A549 (cell line): ENCODE measurements at regions not wholly inside any gene's neighbourhood (a gene's known extent, or its start where the extent isn't known, plus 50 kb on each side); places are given as distances from the start of the nearest gene placed in this dataset.
"Not testable (repeated sequence)": the region's sequence is repeated elsewhere in the genome, so short reads cannot be mapped to it uniquely, and the experiment has no call there.

Experiments used
- JUNB ChIP-seq: fragments of >200 bp; sonication (Bioruptor Twin); formaldehyde crosslinking; IDR thresholded peaks from 2 replicates; pipeline ENCODE4 v1.6.1; 2016
- MYC ChIP-seq: IDR thresholded peaks from 2 replicates; pipeline ENCODE4 v1.6.1; 2012; ENCODE audit warnings: mild to moderate bottlenecking, inconsistent platforms, low read length, improper control_type of control experiment, borderline replicate concordance
- NFE2L2 ChIP-seq: fragments of 150-350 bp; conservative IDR thresholded peaks from 2 replicates; pipeline ENCODE4 v1.6.1; 2014; ENCODE audit warnings: low read length
- PHF8 ChIP-seq: fragments of 200-600 bp; sonication (generic); IDR thresholded peaks from 2 replicates; pipeline ENCODE4 v1.6.1; 2016; ENCODE audit warnings: low read depth, mild to moderate bottlenecking, antibody characterized with exemption, moderate library complexity, borderline replicate concordance
- POLR2A ChIP-seq: IDR thresholded peaks from 2 replicates; pipeline ENCODE4 v1.6.1; 2012; ENCODE audit warnings: mild to moderate bottlenecking, low read length
- RCOR1 ChIP-seq: fragments of 150-350 bp; IDR thresholded peaks from 2 replicates; pipeline ENCODE4 v1.6.1; 2014; ENCODE audit warnings: antibody characterized with exemption, low read length, low read depth
- TF ChIP-seq, protein P1 (sequence below): fragments of >200 bp; sonication (Bioruptor Twin); formaldehyde crosslinking; IDR thresholded peaks from 3 replicates; pipeline ENCODE4 v1.5.1; 2016
- TF ChIP-seq, protein P2 (sequence below): fragments of 450-650 bp; IDR thresholded peaks from 2 replicates; pipeline ENCODE4 v1.6.1; 2014; ENCODE audit warnings: antibody characterized with exemption
- TF ChIP-seq, protein P3 (sequence below): fragments of >200 bp; sonication (Bioruptor Twin); formaldehyde crosslinking; IDR thresholded peaks from 3 replicates; pipeline ENCODE4 v1.6.1; 2016
- TF ChIP-seq, protein P4 (sequence below): fragments of 250-450 bp; sonication (Bioruptor Pico); IDR thresholded peaks from 2 replicates; pipeline ENCODE4 v1.5.0; 2021; ENCODE audit warnings: mild to moderate bottlenecking, moderate library complexity, borderline replicate concordance

DNA sequence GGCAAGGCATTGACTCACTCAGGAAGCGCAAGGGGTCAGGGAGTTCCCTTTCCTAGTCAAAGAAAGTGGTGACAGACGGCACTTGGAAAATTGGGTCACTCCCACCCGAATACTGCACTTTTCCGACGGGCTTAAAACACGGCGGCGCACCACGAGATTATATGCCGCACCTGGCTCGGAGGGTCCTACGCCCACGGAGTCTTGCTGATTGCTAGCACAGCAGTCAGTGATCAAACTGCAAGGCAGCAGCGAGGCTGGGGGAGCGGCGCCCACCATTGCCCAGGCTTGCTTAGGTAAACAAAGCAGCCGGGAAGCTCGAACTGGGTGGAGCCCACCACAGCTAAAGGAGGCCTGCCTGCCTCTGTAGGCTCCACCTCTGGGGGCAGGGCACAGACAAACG, 240.5 kb upstream of the CNR1 start:
- TF ChIP-seq, protein P1, sequence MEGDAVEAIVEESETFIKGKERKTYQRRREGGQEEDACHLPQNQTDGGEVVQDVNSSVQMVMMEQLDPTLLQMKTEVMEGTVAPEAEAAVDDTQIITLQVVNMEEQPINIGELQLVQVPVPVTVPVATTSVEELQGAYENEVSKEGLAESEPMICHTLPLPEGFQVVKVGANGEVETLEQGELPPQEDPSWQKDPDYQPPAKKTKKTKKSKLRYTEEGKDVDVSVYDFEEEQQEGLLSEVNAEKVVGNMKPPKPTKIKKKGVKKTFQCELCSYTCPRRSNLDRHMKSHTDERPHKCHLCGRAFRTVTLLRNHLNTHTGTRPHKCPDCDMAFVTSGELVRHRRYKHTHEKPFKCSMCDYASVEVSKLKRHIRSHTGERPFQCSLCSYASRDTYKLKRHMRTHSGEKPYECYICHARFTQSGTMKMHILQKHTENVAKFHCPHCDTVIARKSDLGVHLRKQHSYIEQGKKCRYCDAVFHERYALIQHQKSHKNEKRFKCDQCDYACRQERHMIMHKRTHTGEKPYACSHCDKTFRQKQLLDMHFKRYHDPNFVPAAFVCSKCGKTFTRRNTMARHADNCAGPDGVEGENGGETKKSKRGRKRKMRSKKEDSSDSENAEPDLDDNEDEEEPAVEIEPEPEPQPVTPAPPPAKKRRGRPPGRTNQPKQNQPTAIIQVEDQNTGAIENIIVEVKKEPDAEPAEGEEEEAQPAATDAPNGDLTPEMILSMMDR: not testable (repeated sequence)
- TF ChIP-seq, protein P2, sequence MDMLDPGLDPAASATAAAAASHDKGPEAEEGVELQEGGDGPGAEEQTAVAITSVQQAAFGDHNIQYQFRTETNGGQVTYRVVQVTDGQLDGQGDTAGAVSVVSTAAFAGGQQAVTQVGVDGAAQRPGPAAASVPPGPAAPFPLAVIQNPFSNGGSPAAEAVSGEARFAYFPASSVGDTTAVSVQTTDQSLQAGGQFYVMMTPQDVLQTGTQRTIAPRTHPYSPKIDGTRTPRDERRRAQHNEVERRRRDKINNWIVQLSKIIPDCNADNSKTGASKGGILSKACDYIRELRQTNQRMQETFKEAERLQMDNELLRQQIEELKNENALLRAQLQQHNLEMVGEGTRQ: not testable (repeated sequence)
- not testable (repeated sequence) for TF ChIP-seq NFE2L2, MYC, PHF8, RCOR1, POLR2A, JUNB
- TF ChIP-seq, protein P3, sequence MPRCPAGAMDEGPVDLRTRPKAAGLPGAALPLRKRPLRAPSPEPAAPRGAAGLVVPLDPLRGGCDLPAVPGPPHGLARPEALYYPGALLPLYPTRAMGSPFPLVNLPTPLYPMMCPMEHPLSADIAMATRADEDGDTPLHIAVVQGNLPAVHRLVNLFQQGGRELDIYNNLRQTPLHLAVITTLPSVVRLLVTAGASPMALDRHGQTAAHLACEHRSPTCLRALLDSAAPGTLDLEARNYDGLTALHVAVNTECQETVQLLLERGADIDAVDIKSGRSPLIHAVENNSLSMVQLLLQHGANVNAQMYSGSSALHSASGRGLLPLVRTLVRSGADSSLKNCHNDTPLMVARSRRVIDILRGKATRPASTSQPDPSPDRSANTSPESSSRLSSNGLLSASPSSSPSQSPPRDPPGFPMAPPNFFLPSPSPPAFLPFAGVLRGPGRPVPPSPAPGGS: not testable (repeated sequence)
- TF ChIP-seq, protein P4, sequence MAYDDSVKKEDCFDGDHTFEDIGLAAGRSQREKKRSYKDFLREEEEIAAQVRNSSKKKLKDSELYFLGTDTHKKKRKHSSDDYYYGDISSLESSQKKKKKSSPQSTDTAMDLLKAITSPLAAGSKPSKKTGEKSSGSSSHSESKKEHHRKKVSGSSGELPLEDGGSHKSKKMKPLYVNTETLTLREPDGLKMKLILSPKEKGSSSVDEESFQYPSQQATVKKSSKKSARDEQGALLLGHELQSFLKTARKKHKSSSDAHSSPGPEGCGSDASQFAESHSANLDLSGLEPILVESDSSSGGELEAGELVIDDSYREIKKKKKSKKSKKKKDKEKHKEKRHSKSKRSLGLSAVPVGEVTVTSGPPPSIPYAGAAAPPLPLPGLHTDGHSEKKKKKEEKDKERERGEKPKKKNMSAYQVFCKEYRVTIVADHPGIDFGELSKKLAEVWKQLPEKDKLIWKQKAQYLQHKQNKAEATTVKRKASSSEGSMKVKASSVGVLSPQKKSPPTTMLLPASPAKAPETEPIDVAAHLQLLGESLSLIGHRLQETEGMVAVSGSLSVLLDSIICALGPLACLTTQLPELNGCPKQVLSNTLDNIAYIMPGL: not testable (repeated sequence)
